PC-9 (cell line): ENCODE measurements at regions not wholly inside any gene's neighbourhood (a gene's known extent, or its start where the extent isn't known, plus 50 kb on each side); places are given as distances from the start of the nearest gene placed in this dataset.
A peak's percentile ranks its signal among the peaks of the same experiment; 100 is the strongest.

ENCODE experiments used
- BruUV-seq: library from RNA; stranded (reverse); fragments of 400-500 nt; replicated peaks from 2 replicates; lab custom pipeline; 2021; lab: Mats Ljungman, UMichigan
- CTCF ChIA-PET: fragments of 300-600 bp; sonication (Branson Sonifier 250); formaldehyde crosslinking; loops from one replicate; lab custom pipeline; 2022; ENCODE audit warnings: antibody characterized with exemption; lab: Charles Lee
- POLR2A ChIA-PET: fragments of 300-600 bp; sonication (Branson Sonifier 250); formaldehyde crosslinking; loops from one replicate; lab custom pipeline; 2022; ENCODE audit warnings: antibody characterized with exemption; ENCODE audit not compliant: unreplicated experiment; lab: Charles Lee
- DNase-seq, 2 experiments: peaks; one replicate each; pipeline versions ENCODE4 v3.0.0 to v3.0.0-alpha.2; 2015 to 2022; ENCODE audit warnings: mixed read lengths in 1 of 2
- H2AFZ ChIP-seq: fragments of 200-600 bp; sonication (generic); 2 replicates; pipeline ENCODE4 v1.8.1; 2017; ENCODE audit warnings: antibody characterized with exemption
- H3F3A ChIP-seq: fragments of 200-600 bp; sonication (generic); 2 replicates; pipeline ENCODE4 v1.8.1; 2017; ENCODE audit warnings: antibody characterized with exemption, mild to moderate bottlenecking, low read depth; ENCODE audit not compliant: insufficient read depth
- H3K27ac ChIP-seq: fragments of 200-600 bp; sonication (generic); 2 replicates; pipeline ENCODE4 v1.6.1; 2016; ENCODE audit warnings: mixed run types
- H3K27me3 ChIP-seq: fragments of 200-600 bp; sonication (generic); 2 replicates; pipeline ENCODE4 v1.6.1; 2016; ENCODE audit warnings: low read depth, mixed run types; ENCODE audit not compliant: insufficient read depth
- H3K36me3 ChIP-seq: fragments of 200-600 bp; sonication (generic); 2 replicates; pipeline ENCODE4 v1.6.1; 2016; ENCODE audit warnings: low read depth, mixed run types
- H3K4me1 ChIP-seq: fragments of 200-600 bp; sonication (generic); replicated peaks from 2 replicates; pipeline ENCODE4 v1.6.1; 2016; ENCODE audit warnings: mixed run types; ENCODE audit not compliant: insufficient read depth
- H3K4me2 ChIP-seq: fragments of 200-600 bp; sonication (generic); 2 replicates; pipeline ENCODE4 v1.6.1; 2017; ENCODE audit warnings: mixed run types
- H3K4me3 ChIP-seq: fragments of 200-600 bp; sonication (generic); 2 replicates; pipeline ENCODE4 v1.6.1; 2016; ENCODE audit warnings: mixed run types
- H3K79me2 ChIP-seq: fragments of 200-600 bp; sonication (generic); 2 replicates; pipeline ENCODE4 v1.6.1; 2017; ENCODE audit warnings: low read depth, mixed run types
- H3K9me2 ChIP-seq: fragments of 200-600 bp; sonication (generic); 2 replicates; pipeline ENCODE4 v1.8.1; 2017; ENCODE audit warnings: mild to moderate bottlenecking; ENCODE audit not compliant: insufficient read depth
- H3K9me3 ChIP-seq: fragments of 200-600 bp; sonication (generic); 2 replicates; pipeline ENCODE4 v1.8.1; 2016; ENCODE audit warnings: low read depth; ENCODE audit not compliant: insufficient read depth
- H4K20me1 ChIP-seq: fragments of 200-600 bp; sonication (generic); 2 replicates; pipeline ENCODE4 v1.8.1; 2017; ENCODE audit not compliant: insufficient read depth
- CTCF ChIP-seq: fragments of 200-600 bp; sonication (generic); conservative IDR thresholded peaks from 2 replicates; pipeline ENCODE4 v1.6.1; 2017; ENCODE audit warnings: mixed run types, antibody characterized with exemption, mild to moderate bottlenecking, moderate library complexity
- EZH2 ChIP-seq: fragments of 200-600 bp; sonication (generic); IDR thresholded peaks from 2 replicates; pipeline ENCODE4 v1.8.0; 2017; ENCODE audit warnings: antibody characterized with exemption, low read depth
- intact Hi-C: fragments of 100-400 bp; cut with micrococcal nuclease; formaldehyde crosslinking; loops from one replicate; pipeline ENCODE4 v1.10.0; 2022; ENCODE audit not compliant: unreplicated experiment

- intact Hi-C loops = no loop called here
- ChIA-PET CTCF (interaction anchor here (0.7 kb wide), 1 partner anchor 9 kb away, joined by 3 read pairs; no protein-coding TSS in a partner anchor), POLR2A (no interaction called here)
- DNase-seq = no peak
- no peaks in the 10 kb centered on the region for H3K27me3 ChIP-seq
- no peaks in the 10 kb centered on the region for H3K79me2 ChIP-seq
- H3K4me2 ChIP-seq = no peak overlapping the region
- no peaks in the 10 kb centered on the region for H3K36me3 ChIP-seq
- BruUV-seq = no TSS peak
- H4K20me1 ChIP-seq = no peaks in the 10 kb centered on the region
- no peak overlapping the region for H3K4me3 ChIP-seq
- H3F3A ChIP-seq = peaks cover 7% of the 10 kb centered on the region
- no peak for TF ChIP-seq EZH2
- no peak for TF ChIP-seq CTCF
- no peak overlapping the region for H3K27ac ChIP-seq
- no peaks in the 10 kb centered on the region for H3K9me3 ChIP-seq
- H2AFZ ChIP-seq = no peak overlapping the region
- peaks cover 10% of the 10 kb centered on the region for H3K4me1 ChIP-seq
- no peaks in the 10 kb centered on the region for H3K9me2 ChIP-seq
Measured at GRCh38 chr2:9777081-9777480, 66.2 kb upstream of the TAF1B start.

GRCh38 chr2:9778012-9778411 is 65.3 kb upstream of the TAF1B start:
- Histone ChIP-seq H3K36me3 (no peaks in the 10 kb centered on the region), H4K20me1 (no peaks in the 10 kb centered on the region), H3F3A (peaks cover 14% of the 10 kb centered on the region), H3K4me1 (peaks cover 19% of the 10 kb centered on the region), H3K9me3 (no peaks in the 10 kb centered on the region), H2AFZ (no peak overlapping the region), H3K4me2 (no peak overlapping the region), H3K27me3 (no peaks in the 10 kb centered on the region), H3K4me3 (no peak overlapping the region), H3K9me2 (no peaks in the 10 kb centered on the region), H3K79me2 (no peaks in the 10 kb centered on the region), H3K27ac (no peak overlapping the region)
- no TSS peak for BruUV-seq
- CTCF ChIA-PET = interaction anchor here (0.6 to 0.7 kb wide), 3 partner anchors 9 to 319 kb away, joined by 3 to 13 read pairs (median 3); no protein-coding TSS in a partner anchor
- intact Hi-C loops = no loop called here
- no peak for DNase-seq
- POLR2A ChIA-PET = no interaction called here
- no peak for TF ChIP-seq EZH2
- peak; percentile 64 for TF ChIP-seq CTCF

GRCh38 chr2:9778471-9779316 is 64.6 kb upstream of the TAF1B start:
- DNase-seq = peak in 1 of 2 experiments; percentile 8
- no peaks in the 10 kb centered on the region for H3K9me2 ChIP-seq
- TF ChIP-seq CTCF (no peak), EZH2 (no peak)
- no TSS peak for BruUV-seq
- no peak overlapping the region for H3K4me2 ChIP-seq
- H3K27me3 ChIP-seq = no peaks in the 10 kb centered on the region
- H3F3A ChIP-seq = peaks cover 15% of the 10 kb centered on the region
- POLR2A ChIA-PET = no interaction called here
- H3K4me1 ChIP-seq = peaks cover 23% of the 10 kb centered on the region
- no peaks in the 10 kb centered on the region for H4K20me1 ChIP-seq
- no peak overlapping the region for H2AFZ ChIP-seq
- no peaks in the 10 kb centered on the region for H3K79me2 ChIP-seq
- intact Hi-C loops = no loop called here
- no peak overlapping the region for H3K4me3 ChIP-seq
- CTCF ChIA-PET = interaction anchor here (0.5 to 0.6 kb wide), 2 partner anchors 91 to 319 kb away, joined by 3 to 8 read pairs; no protein-coding TSS in a partner anchor
- no peaks in the 10 kb centered on the region for H3K36me3 ChIP-seq
- no peak overlapping the region for H3K27ac ChIP-seq
- no peaks in the 10 kb centered on the region for H3K9me3 ChIP-seq
